ENCODE measurements at regions not wholly inside any gene's neighbourhood (a gene's known extent, or its start where the extent isn't known, plus 50 kb on each side); places are given as distances from the start of the nearest gene placed in this dataset.

- no peak for FAIRE-seq
Observed at GRCh38 chr14:39957290-39957689, 525.1 kb upstream of the FBXO33 start.

- FAIRE-seq, result no peak
Observed at GRCh38 chr14:39956372-39956771, 524.1 kb upstream of the FBXO33 start.

- no peak for FAIRE-seq
Observed at GRCh38 chr14:39948235-39948634, 516.0 kb upstream of the FBXO33 start.

GRCh38 chr14:39946807-39947206 is 514.6 kb upstream of the FBXO33 start:
- no peak for FAIRE-seq

- no peak for FAIRE-seq
Observed at GRCh38 chr14:39939023-39939422, 506.8 kb upstream of the FBXO33 start.

GRCh38 chr14:39912192-39913100 is 480.2 kb upstream of the FBXO33 start:
- FAIRE-seq, result no peak

GRCh38 chr14:39897657-39898056 is 465.4 kb upstream of the FBXO33 start:
- no peak for FAIRE-seq

GRCh38 chr14:39890026-39890425 is 457.8 kb upstream of the FBXO33 start:
- FAIRE-seq, result no peak

- no peak for FAIRE-seq
Observed at GRCh38 chr14:39884091-39884490, 451.9 kb upstream of the FBXO33 start.

- no peak for FAIRE-seq
Observed at GRCh38 chr14:39880965-39881364, 448.7 kb upstream of the FBXO33 start.

- no peak for FAIRE-seq
Observed at GRCh38 chr14:39880106-39880695, 448.0 kb upstream of the FBXO33 start.

GRCh38 chr14:39877577-39878190 is 445.5 kb upstream of the FBXO33 start:
- no peak for FAIRE-seq

- FAIRE-seq, result no peak
Observed at GRCh38 chr14:39876916-39877315, 444.7 kb upstream of the FBXO33 start.

- no peak for FAIRE-seq
Observed at GRCh38 chr14:39875028-39875427, 442.8 kb upstream of the FBXO33 start.

- no peak for FAIRE-seq
Observed at GRCh38 chr14:39873791-39874190, 441.6 kb upstream of the FBXO33 start.

GRCh38 chr14:39868949-39869348 is 436.7 kb upstream of the FBXO33 start:
- no peak for FAIRE-seq

- no peak for FAIRE-seq
Observed at GRCh38 chr14:39868251-39868650, 436.0 kb upstream of the FBXO33 start.

- FAIRE-seq, result no peak
Observed at GRCh38 chr14:39863441-39863840, 431.2 kb upstream of the FBXO33 start.

- FAIRE-seq, result no peak
Observed at GRCh38 chr14:39861696-39862095, 429.5 kb upstream of the FBXO33 start.

GRCh38 chr14:39861229-39861600 is 429.0 kb upstream of the FBXO33 start:
- no peak for FAIRE-seq

- no peak for FAIRE-seq
Observed at GRCh38 chr14:39860596-39861228, 428.5 kb upstream of the FBXO33 start.

GRCh38 chr14:39859314-39859713 is 427.1 kb upstream of the FBXO33 start:
- FAIRE-seq, result no peak

- no peak for FAIRE-seq
Observed at GRCh38 chr14:39857376-39858055, 425.3 kb upstream of the FBXO33 start.

Measured in colon (tissue), 2 donors.